Ammon's horn (tissue), 1 donor: ENCODE measurements at regions not wholly inside any gene's neighbourhood (a gene's known extent, or its start where the extent isn't known, plus 50 kb on each side); places are given as distances from the start of the nearest gene placed in this dataset.

ENCODE experiments used
- DNase-seq: peaks from one replicate; pipeline ENCODE4 v3.0.0-alpha.2; 2016; ENCODE audit warnings: low spot score

DNA sequence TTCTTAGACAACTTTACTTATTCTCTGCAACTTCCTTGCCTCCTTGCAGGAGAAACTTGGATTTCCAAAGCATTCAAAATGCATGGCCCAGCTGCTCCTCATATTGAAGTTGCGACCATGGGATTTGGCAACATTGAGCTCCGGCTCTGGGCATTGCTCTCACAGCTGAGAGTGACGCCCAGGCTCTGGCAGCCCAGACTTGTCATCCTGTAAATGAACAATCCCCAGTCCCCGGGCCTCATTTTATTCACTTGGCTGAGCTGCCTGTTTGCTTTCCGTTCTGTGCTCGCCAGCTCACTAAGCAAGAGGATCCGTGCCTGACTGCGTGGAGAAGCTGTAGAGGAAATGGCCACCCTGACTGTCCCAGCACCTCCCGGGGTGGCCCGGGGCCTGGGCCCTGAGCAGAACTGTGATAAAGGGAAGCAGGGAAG is 119.5 kb upstream of the CD93 start:
- peak; percentile 86 for DNase-seq

DNA sequence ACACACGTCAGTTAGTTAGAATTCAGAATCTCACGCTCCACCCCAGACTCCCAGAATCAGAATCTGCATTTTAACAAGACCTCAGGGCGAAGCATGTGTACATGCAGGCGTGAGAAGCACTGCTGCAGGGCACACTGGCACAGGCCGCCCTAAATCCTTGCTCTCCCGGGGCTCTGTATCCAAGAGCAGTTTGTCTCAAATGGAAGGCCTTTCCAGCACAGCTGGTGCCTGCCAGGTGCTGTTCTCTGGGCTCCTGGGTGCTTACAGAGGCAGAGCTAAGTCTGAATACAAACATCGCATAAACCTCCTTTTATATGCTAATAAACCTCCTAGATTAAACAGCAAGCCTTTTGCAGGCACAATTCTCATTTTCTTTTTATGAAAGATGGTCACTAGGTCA is 119.1 kb upstream of the CD93 start:
- peak; percentile 24 for DNase-seq

DNA sequence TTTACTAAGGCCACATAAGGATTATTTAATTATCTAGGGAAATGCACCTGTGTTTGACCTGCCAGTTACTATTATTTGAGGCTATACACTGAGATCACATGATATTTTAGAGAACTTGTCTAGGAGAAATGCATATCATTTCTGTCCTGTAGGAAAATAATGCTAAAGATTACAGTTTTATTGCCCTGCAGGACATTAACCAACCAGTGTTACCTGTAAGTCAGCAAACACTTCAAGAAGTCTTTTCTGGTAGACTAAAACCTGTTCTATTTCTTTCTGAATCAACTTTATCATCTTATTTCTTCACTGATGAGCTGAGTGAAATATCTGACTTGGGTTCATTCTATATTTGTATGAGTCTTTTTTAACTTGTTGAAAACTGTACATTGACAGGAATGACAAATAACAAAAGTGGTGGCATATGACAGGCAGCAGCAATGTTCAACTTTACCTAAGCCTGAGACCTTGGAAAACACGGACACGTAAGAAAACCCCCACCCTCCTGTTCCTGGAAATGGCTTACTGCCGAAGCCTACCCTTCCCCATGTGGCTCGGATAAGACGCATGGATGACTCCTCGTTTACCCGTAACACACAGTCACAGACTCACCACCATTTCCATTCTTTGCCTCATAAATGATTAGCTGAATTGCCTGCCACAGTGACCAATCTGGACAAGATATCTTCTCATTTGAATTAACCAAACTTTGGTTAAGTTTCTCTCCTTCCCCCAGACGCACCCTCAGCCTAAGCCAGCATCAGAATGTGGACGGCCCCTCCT is 118.0 kb upstream of the CD93 start:
- no peak for DNase-seq

DNA sequence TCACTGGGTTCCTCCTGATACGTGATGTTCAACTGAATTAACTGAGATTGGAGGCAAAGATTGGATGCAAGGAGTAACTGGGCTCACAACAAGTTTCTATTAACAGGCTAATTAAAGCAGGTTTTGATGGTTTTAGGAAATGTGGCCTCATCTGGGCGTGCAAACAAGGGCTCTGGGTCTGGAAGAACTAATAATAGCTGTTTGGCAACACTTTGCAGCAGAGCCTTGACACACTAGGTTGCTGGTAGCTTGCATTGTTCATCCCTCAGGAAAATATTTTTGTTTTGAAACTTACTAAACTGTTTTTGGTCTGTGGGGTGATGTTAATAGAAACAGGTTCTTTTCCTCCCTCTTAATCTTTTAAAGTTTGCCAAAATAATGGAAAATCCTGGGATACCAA is 117.2 kb upstream of the CD93 start:
- no peak for DNase-seq

DNA sequence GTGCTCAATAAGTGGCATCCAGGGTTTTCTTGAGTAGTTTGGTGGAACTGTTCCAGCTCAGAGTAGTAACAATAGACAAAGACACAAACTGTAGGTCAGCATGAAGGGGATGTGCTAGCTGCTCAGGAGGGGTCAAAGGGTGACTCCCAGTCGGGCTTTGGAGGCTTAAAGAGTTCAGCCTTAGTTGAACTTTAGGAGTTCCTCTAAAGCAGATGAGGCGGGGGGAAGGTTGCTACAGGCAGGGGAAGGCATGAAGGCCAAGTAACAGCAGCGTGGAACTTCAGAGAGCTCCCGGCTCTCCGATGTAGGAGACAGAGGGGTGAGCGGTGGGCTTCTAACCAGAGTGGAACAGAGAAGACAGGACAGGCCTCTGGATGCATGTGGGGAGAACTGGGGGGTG is 115.5 kb upstream of the CD93 start:
- DNase-seq: no peak

DNA sequence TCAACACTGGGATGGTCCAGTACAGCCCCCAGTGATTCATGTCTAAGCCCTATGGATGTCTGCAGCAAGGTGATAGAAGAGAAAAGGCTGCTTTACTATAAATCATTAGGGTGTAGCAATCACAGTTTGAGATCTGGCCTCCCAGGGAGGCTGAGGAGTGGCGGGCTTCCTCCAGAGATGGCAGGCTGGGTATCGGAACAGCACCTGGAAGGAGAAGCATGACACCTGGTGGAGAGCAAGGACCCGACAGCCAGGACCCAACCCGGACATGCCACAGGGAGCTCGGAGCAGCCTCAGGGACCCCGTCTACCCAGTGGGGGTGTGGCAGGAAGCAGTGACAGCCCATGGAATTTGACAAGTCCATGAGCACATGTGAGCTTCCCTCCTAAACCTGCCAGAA is 114.8 kb upstream of the CD93 start:
- no peak for DNase-seq

DNA sequence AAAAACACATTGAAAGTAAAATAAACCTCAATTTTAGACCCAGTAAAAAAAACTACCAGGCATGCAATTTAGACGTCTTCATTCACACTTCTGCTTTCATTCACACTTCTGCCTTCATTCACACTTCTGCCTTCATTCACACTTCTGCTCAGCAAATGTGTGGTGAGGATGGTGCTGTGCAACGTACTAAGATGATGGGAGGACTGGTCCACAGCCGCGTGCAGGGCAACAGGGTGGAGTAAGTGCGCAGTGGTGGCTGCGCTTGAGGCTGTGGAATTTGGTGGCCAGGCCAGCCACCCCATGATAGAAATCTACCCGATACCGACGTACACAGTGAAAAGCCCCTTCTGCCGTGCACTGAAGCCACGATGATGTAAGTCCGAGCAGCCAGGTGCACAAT is 114.3 kb upstream of the CD93 start:
- peak; percentile 52 for DNase-seq

DNA sequence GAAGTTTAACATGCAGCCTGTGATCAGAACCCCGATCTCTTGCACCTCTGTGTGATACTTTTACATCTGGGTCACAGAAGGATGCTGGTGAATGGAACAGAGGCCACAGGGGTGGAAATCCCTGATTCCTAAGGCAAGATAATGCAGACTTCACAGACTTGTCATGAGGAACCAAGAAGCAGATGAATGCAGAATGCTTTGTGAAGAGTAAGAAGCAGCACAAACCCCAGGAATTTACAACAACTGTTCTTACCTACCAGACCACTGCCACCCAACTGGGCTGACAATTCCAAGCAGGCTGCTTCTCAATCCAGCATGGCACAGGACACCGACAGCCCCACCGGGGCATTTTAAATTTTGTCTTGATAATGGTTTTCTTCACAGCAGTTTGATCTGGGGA is 113.2 kb upstream of the CD93 start:
- no peak for DNase-seq

DNA sequence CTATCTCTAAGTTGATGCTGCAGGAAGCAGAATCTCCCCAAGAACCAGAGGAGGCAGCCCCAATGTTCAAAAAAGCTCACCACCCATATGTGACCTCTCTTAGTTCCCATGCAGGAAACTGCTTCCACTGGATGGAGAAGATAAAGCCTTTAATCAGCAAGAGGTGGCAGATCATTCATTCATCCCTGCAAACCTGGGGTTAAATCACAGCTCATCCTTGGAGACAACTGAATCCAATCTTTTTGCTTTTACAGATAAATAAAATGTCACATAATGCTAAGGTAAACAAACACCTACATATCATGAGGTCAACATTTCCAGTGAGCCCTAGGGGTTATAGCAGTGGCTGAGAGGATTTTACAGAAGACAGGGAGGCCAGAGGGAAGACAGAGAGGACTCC is 112.7 kb upstream of the CD93 start:
- DNase-seq: no peak

DNA sequence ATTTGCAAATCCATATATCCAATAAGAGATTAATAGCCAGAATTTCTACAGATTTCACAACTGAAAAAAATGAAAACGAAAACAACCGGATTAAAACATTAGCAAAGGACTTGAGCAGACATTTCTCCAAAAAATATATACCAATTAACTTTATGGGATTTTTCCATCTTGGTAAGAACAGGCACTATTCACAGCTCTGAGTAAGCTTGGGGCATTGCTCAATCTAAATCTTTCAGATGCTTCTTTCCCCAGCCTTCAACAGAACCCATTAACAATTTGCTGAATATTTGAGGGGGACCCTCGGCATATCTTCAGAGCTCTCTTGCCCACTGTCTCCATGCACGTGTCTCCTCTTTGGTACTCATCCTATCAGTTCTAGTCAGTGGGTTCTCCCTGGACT is 111.7 kb upstream of the CD93 start:
- DNase-seq: no peak

DNA sequence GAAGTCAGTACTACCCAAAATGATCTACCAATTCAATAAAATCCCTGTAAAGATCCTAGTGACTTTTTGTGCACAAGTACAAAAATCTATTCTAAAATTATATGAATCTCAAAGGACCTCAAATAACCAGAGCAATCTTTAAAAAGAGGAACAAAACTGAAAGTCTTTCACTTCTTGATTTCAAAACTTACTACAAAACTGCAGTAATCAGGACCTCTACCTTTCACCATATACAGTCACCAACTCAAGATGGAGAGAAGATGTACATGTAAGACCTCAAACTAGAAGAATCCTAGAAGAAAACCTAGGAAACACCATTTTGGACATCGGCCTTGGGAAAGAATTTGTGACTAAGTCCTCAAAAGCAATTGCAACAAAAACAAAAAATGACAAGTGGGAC is 109.5 kb upstream of the CD93 start:
- no peak for DNase-seq

DNA sequence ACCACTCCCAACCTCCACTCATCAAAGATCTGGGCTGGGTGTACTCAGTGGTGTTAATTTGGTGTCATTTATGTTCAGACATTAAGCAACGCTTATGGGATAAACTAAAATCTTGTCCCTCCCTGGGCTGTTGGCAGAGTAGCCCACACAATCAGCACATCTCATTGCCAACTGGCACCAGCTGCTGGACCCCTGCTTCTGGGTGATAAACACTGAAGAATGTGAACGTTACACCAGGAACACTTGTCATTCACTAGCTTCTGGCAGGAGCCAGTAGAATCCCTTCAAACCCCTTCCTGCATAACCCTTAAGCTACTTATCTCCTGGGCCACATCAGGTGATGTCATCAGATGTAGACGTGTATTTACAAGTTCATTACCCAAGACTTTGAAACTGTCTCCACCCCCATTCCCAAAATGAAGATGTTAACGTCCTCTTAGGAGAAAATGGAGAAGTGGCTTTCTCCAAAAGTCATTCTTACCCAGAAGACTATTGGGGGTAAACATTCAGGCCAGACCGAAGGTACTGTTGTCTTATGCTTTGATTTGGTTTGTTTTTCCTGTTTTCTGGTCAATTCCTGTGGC is 107.8 kb upstream of the CD93 start:
- no peak for DNase-seq

DNA sequence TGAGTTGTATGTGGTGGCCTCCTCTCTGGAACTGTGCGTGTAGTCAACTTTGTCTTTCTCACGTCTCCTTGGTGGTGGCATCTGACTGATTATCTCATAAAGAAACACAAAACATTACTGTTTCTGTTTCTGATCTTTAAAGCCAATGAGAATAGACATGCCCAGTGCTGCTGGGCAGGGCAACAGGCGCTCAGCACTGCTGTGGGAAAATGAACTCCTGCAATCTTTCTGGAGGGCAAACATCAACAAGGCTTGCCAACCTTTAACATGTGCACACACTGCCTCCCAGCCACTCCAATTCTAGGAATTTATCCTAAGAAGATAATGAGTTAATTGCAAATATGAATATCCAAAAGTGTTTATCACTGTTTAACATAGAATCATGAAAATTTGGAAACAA is 106.3 kb upstream of the CD93 start:
- DNase-seq: no peak

DNA sequence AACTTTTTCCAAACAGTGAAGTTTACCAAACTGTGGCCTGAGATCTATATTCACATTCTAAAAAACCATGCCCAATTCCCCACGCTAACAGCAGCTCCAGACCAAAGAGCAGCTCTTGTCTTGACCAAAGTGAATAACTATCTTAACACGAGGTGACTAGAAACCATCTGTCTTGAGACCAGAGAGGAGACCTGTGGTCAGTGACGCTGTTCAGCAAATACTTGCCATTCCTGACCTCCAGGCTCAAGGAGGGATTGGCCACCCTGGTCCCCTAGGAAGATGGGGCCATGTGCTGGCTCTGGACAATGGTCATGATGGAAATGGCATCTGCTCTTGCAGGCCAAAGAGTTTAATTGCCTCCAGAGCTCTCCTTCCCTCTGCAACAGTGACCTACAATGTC is 104.4 kb upstream of the CD93 start:
- no peak for DNase-seq

DNA sequence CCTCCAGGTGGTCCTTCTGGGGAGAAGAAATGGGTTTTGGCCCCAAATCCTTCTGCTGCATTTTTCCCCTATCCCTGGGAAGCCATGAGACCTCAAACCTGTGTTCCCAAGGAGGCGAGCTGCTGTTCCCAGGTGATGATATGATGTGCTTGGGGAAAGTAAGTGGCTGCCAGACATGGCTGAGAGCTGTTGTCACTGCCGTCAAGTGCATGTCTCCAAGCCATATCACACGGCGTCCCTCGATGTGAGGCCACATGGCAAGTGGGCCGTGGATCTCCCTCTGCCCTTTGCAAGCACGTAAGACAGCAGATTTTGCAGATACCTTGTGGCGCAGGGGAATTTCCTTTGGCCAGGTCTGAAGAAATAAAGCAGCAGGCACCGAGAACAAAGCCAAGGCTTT is 103.7 kb upstream of the CD93 start:
- DNase-seq: no peak

DNA sequence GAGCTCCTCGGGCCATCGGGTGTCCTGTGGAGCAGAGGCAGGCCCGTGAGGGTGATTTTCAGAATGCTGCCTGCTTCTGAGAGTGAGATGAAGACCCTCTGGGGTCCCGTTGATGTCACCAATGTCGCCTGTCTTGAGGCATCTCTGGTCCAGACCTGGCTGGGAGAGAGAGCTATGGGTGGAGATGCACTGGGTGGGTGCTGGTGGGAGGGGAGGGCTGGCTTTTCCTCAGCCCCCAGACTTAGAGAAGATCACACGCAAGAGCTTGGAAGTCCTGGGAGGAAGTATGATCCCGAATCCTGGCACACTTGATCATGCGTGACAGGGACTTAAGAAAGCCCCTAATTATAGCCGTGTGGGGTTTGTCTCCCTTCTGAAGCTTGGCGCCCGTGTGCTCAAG is 103.2 kb upstream of the CD93 start:
- DNase-seq: no peak

DNA sequence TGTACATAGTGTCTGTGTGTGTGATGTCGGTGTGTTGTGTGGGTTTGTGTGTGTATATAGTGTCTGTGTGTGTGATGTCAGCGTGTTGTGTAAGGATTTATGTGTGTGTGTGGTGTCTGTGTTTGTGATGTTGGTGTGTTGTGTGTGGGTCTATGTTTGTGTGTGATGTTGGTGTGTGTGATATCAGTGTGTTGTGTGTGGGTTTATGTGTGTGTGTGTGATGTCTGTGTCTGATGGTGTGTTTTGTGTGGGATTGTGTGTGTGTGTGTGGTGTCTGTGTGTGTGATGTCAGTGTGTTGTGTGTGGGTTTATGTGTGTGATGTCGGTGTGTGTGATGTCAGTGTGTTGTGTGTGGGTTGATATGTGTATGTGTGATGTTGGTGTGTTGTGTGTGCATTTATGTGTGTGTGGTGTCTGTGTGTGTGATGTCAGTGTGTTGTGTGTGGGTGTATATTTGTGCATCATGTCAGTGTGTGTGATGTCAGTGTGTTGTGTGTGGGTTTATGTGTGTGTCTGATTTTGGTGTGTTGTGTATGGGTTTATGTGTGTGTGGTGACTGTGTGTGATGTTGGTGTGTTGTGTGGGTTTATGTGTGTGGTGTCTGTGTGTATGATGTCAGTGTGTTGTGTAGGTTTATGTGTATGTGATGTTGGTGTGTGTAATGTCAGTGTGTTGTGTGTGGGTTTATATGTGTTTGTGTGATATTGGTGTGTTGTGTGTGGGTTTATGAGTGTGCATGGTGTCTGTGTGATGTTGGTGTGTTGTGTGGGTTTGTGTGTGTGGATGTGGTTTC is 102.4 kb upstream of the CD93 start:
- no peak for DNase-seq

DNA sequence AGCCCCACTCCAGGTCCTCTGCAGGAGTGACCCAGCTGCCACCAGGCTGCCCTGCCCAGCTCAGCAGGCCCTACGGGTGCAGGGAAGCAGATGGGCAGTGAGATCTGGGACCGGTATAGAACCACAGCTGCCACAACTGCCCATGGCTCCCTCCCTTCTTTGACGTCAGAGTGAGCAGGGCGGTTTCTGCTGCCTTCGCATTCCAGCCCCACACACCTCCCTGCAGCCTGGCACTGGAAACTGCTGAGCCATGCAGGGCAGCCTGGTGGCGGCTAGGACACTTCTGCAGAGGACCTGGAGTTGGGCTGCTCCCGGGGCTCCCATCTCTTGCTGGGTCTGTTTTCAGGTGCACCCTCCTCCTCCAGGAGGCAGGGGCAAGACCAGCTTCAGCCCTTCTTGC is 101.6 kb upstream of the CD93 start:
- no peak for DNase-seq

DNA sequence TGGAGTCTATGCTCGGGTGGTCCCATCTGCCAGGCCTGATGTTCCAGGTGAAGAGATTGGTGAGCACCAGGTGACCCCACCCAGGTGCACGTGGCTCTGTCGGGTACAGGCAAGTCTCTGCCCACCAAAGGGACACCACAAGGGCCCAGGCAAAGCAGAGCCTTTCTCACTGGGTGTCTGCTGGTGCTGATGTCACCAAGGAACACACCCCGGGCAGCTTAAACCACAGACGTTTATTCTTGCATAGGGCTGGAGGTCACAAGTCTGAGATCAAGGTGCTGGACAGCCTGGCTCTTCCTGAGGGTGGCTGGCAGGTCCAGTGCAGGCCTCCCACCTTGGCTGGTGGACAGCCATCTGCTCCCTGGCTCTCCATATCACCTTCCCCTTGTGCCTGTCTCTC is 100.7 kb upstream of the CD93 start:
- DNase-seq: no peak

DNA sequence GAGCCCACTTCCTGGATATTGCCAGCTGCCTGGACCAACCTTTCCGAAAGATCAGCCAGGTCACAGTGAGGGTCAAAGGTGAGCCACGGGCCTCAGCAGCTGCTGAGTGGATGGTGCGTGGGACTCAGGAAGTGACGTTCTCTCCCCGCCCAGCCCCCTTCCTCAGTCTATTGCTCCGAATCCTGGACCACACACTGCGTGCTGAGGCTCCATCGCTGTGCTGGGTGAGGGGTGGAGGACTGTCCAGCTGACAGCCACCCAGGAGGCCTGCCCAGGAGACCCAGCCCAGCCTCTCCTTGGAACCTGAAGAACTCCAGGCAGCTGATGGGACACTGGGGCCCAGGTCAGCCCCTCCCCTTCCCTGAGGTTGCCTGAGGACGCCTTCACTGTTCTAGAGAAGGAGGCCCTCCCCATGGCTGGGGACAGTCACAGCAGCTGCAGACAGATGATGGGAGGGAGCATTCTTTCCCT is 94.4 kb upstream of the CD93 start:
- no peak for DNase-seq

DNA sequence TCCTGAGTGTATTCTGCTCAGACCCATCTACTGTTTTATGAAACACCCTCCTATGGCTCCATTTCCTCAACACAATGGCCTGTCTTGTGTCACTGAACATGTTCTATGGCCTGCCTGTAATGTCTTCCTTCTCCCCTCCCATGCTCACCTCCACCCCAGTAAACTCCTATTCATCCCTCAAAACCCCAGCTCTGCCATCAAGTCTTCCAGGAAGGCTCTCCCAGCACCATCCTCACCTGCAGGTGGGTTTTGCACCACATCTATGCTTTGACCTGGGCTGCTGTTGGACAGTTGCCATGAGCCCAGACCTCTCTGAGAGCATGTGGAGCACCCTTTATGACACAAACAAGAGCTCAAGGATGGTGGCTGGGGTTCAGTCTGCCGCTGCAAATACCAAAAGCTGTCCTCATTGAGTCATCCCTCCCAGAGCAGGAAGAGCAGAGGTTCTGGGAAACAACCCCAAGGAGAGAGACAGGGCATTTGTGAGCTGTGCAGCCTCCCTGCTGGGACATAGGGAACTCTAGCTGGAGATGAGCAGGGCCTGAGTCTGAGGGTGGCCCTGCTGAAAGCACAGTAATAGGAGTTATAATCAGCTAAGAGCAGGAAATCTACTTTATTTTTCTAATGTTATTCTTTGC is 93.8 kb upstream of the CD93 start:
- no peak for DNase-seq

DNA sequence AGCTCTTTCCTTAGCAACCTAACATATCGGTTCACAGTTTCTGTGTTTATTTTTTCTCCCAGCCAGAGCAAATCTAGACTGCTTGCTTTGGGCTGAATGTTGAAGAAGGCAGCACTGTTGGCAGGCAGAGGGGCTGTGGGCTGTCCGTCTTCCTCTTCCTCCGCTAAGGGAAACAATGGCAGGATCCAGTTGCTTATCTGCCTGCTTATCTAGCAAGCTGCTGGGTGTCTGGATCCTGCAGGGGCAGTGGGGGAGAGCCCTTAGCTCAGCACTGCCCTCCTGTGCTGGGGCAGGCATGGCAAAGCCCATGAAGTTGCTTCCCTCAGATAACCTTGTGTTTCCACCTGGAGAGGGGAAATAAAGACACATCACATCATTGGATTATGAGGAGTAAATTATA is 92.7 kb upstream of the CD93 start:
- no peak for DNase-seq

DNA sequence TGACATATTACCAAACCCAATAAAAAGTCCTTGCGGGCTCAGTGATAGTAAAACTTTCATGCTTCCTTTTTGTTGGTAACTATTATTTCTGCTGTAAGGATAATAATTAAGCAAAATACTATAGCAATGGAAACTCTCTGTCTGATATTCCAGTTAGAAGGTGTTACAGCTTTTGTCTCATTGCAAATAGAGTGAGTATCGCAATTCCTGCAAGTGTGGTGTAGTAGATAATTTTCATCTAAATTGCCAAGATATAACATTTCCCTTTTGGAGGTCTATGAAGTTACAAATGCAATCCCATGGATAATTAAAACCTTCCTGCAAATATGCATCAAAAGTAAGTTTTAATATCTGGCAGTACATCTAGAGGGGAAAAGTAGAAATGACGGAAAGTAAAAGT is 88.7 kb upstream of the CD93 start:
- no peak for DNase-seq
